IPS-20b (cell line): ENCODE measurements at regions not wholly inside any gene's neighbourhood (a gene's known extent, or its start where the extent isn't known, plus 50 kb on each side); places are given as distances from the start of the nearest gene placed in this dataset.
A peak's percentile ranks its signal among the peaks of the same experiment; 100 is the strongest.

ENCODE experiments used
- H3K27ac ChIP-seq: one replicate; pipeline ENCODE4 v1.5.1; 2013; ENCODE audit warnings: low read length
- H3K27me3 ChIP-seq: 2 replicates; pipeline ENCODE4 v1.6.1; 2013; ENCODE audit warnings: mild to moderate bottlenecking, low read length, inconsistent platforms; ENCODE audit not compliant: insufficient read depth
- H3K36me3 ChIP-seq: 2 replicates; pipeline ENCODE4 v1.6.1; 2013; ENCODE audit warnings: low read depth, mild to moderate bottlenecking, inconsistent platforms, low read length, moderate library complexity; ENCODE audit not compliant: insufficient read depth
- H3K4me1 ChIP-seq: 2 replicates; pipeline ENCODE4 v1.6.1; 2013; ENCODE audit warnings: mild to moderate bottlenecking, control low read depth, inconsistent platforms, low read length, moderate library complexity; ENCODE audit not compliant: insufficient read depth
- H3K4me3 ChIP-seq: 2 replicates; pipeline ENCODE4 v1.5.1; 2013; ENCODE audit warnings: mild to moderate bottlenecking, low read length, inconsistent platforms
- H3K9ac ChIP-seq: 2 replicates; pipeline ENCODE4 v1.6.1; 2013; ENCODE audit warnings: low read depth, mild to moderate bottlenecking, inconsistent platforms, low read length, moderate library complexity
- H3K9me3 ChIP-seq: 2 replicates; pipeline ENCODE4 v1.6.1; 2013; ENCODE audit warnings: mild to moderate bottlenecking, low read depth, low read length, inconsistent platforms; ENCODE audit not compliant: insufficient read depth

GRCh38 chr2:217223222-217223930 is 363.5 kb upstream of the TNP1 start:
- Histone ChIP-seq H3K27me3 (no peaks in the 10 kb centered on the region), H3K27ac (no peak overlapping the region), H3K4me3 (no peak overlapping the region), H3K36me3 (no peaks in the 10 kb centered on the region), H3K4me1 (no peaks in the 10 kb centered on the region), H3K9me3 (no peaks in the 10 kb centered on the region), H3K9ac (no peak overlapping the region)

GRCh38 chr2:217222309-217222910 is 362.5 kb upstream of the TNP1 start:
- Histone ChIP-seq H3K27ac (no peak overlapping the region), H3K9me3 (no peaks in the 10 kb centered on the region), H3K4me3 (no peak overlapping the region), H3K27me3 (no peaks in the 10 kb centered on the region), H3K36me3 (no peaks in the 10 kb centered on the region), H3K4me1 (no peaks in the 10 kb centered on the region), H3K9ac (no peak overlapping the region)

- no peak overlapping the region for H3K4me3 ChIP-seq
These were observed 360.6 kb upstream of the TNP1 start for GRCh38 chr2:217220228-217221013.

GRCh38 chr2:217219164-217219520 is 359.3 kb upstream of the TNP1 start:
- H3K27ac ChIP-seq = no peak overlapping the region
- H3K9me3 ChIP-seq = no peaks in the 10 kb centered on the region
- H3K36me3 ChIP-seq = no peaks in the 10 kb centered on the region
- no peaks in the 10 kb centered on the region for H3K27me3 ChIP-seq
- H3K4me1 ChIP-seq = no peaks in the 10 kb centered on the region
- no peak overlapping the region for H3K4me3 ChIP-seq
- no peak overlapping the region for H3K9ac ChIP-seq

More at GRCh38 chr2:217220228-217221013, 360.6 kb upstream of the TNP1 start:
- Histone ChIP-seq H3K36me3 (no peaks in the 10 kb centered on the region), H3K9ac (no peak overlapping the region), H3K4me1 (no peaks in the 10 kb centered on the region), H3K27me3 (no peaks in the 10 kb centered on the region), H3K9me3 (no peaks in the 10 kb centered on the region), H3K27ac (no peak overlapping the region)

- Histone ChIP-seq H3K9ac (no peak overlapping the region), H3K27ac (no peak overlapping the region), H3K4me3 (no peak overlapping the region), H3K9me3 (no peaks in the 10 kb centered on the region), H3K36me3 (no peaks in the 10 kb centered on the region), H3K4me1 (no peaks in the 10 kb centered on the region), H3K27me3 (no peaks in the 10 kb centered on the region)
These were observed 358.7 kb upstream of the TNP1 start for GRCh38 chr2:217218269-217219163.

GRCh38 chr2:217216982-217217381 is 357.1 kb upstream of the TNP1 start:
- H3K4me1 ChIP-seq = no peaks in the 10 kb centered on the region
- H3K27me3 ChIP-seq = no peaks in the 10 kb centered on the region
- no peaks in the 10 kb centered on the region for H3K36me3 ChIP-seq
- no peak overlapping the region for H3K9ac ChIP-seq
- H3K9me3 ChIP-seq = no peaks in the 10 kb centered on the region
- H3K27ac ChIP-seq = no peak overlapping the region
- H3K4me3 ChIP-seq = no peak overlapping the region

GRCh38 chr2:217216316-217216715 is 356.5 kb upstream of the TNP1 start:
- Histone ChIP-seq H3K4me1 (no peaks in the 10 kb centered on the region), H3K27ac (no peak overlapping the region), H3K36me3 (no peaks in the 10 kb centered on the region), H3K9me3 (no peaks in the 10 kb centered on the region), H3K4me3 (no peak overlapping the region), H3K27me3 (no peaks in the 10 kb centered on the region), H3K9ac (no peak overlapping the region)

GRCh38 chr2:217215877-217216276 is 356.0 kb upstream of the TNP1 start:
- H3K27me3 ChIP-seq = no peaks in the 10 kb centered on the region
- no peaks in the 10 kb centered on the region for H3K4me1 ChIP-seq
- no peak overlapping the region for H3K9ac ChIP-seq
- no peaks in the 10 kb centered on the region for H3K36me3 ChIP-seq
- H3K4me3 ChIP-seq = no peak overlapping the region
- H3K27ac ChIP-seq = no peak overlapping the region
- H3K9me3 ChIP-seq = no peaks in the 10 kb centered on the region

GRCh38 chr2:217208867-217209266 is 349.0 kb upstream of the TNP1 start:
- H3K9me3 ChIP-seq = no peaks in the 10 kb centered on the region
- peaks cover 14% of the 10 kb centered on the region; the same call in 1 of the 2 replicates for H3K4me1 ChIP-seq
- H3K9ac ChIP-seq = no peak overlapping the region
- no peak overlapping the region for H3K27ac ChIP-seq
- no peaks in the 10 kb centered on the region for H3K27me3 ChIP-seq
- peak overlapping the region; percentile 19; the same call in 1 of the 2 replicates for H3K4me3 ChIP-seq
- no peaks in the 10 kb centered on the region for H3K36me3 ChIP-seq

- Histone ChIP-seq H3K9ac (no peak overlapping the region), H3K27ac (no peak overlapping the region), H3K4me3 (no peak overlapping the region), H3K9me3 (0 out of 2 replicates have a peak, but pooled peaks cover 4% of the 10 kb centered on the region), H3K4me1 (peaks cover 14% of the 10 kb centered on the region; the same call in 1 of the 2 replicates), H3K27me3 (no peaks in the 10 kb centered on the region), H3K36me3 (no peaks in the 10 kb centered on the region)
These were observed 347.8 kb upstream of the TNP1 start for GRCh38 chr2:217207699-217208010.

- Histone ChIP-seq H3K27me3 (no peaks in the 10 kb centered on the region), H3K4me3 (no peak overlapping the region), H3K9me3 (0 out of 2 replicates have a peak, but pooled peaks cover 4% of the 10 kb centered on the region), H3K4me1 (peaks cover 14% of the 10 kb centered on the region; the same call in 1 of the 2 replicates), H3K27ac (no peak overlapping the region), H3K36me3 (no peaks in the 10 kb centered on the region), H3K9ac (no peak overlapping the region)
These were observed 347.2 kb upstream of the TNP1 start for GRCh38 chr2:217206907-217207698.
